ENCODE measurements at regions not wholly inside any gene's neighbourhood (a gene's known extent, or its start where the extent isn't known, plus 50 kb on each side); places are given as distances from the start of the nearest gene placed in this dataset.
"Not testable (repeated sequence)": the region's sequence is repeated elsewhere in the genome, so short reads cannot be mapped to it uniquely, and the experiment has no call there.

- DNase-seq = no peak
Observed at GRCh38 chr5:57002959-57003485, 51.1 kb upstream of the MIER3 start.

GRCh38 chr5:57003566-57003965 is 51.6 kb upstream of the MIER3 start:
- not testable (repeated sequence) for DNase-seq

GRCh38 chr5:57004800-57005199 is 52.9 kb upstream of the MIER3 start:
- no peak for DNase-seq

GRCh38 chr5:57007344-57007743 is 55.4 kb upstream of the MIER3 start:
- DNase-seq = no peak

GRCh38 chr5:57009811-57010210 is 57.9 kb upstream of the MIER3 start:
- no peak for DNase-seq

GRCh38 chr5:57010786-57011185 is 58.9 kb upstream of the MIER3 start:
- no peak for DNase-seq

- DNase-seq = no peak
Observed at GRCh38 chr5:57012511-57012910, 60.6 kb upstream of the MIER3 start.

- DNase-seq = no peak
Observed at GRCh38 chr5:57025961-57026360, 74.0 kb upstream of the MIER3 start.

- DNase-seq = no peak
Observed at GRCh38 chr5:57028161-57028560, 76.2 kb upstream of the MIER3 start.

GRCh38 chr5:57032151-57032551 is 80.2 kb upstream of the MIER3 start:
- no peak for DNase-seq

- no peak for DNase-seq
Observed at GRCh38 chr5:57033103-57033502, 81.2 kb upstream of the MIER3 start.

GRCh38 chr5:57033503-57033902 is 81.6 kb upstream of the MIER3 start:
- no peak for DNase-seq

GRCh38 chr5:57034201-57034916 is 82.4 kb upstream of the MIER3 start:
- DNase-seq = no peak

- DNase-seq = no peak
Observed at GRCh38 chr5:57035955-57036354, 84.0 kb upstream of the MIER3 start.

GRCh38 chr5:57036761-57037160 is 84.8 kb upstream of the MIER3 start:
- DNase-seq = no peak

- no peak for DNase-seq
Observed at GRCh38 chr5:57037355-57037754, 85.4 kb upstream of the MIER3 start.

- no peak for DNase-seq
Observed at GRCh38 chr5:57041570-57041969, 89.6 kb upstream of the MIER3 start.

- DNase-seq = no peak
Observed at GRCh38 chr5:57042524-57042931, 90.6 kb upstream of the MIER3 start.

GRCh38 chr5:57054135-57054534 is 102.2 kb upstream of the MIER3 start:
- no peak for DNase-seq

- no peak for DNase-seq
Observed at GRCh38 chr5:57054671-57055070, 102.7 kb upstream of the MIER3 start.

- DNase-seq = no peak
Observed at GRCh38 chr5:57055731-57056130, 103.8 kb upstream of the MIER3 start.

- no peak for DNase-seq
Observed at GRCh38 chr5:57063773-57064172, 110.1 kb upstream of the GPBP1 start.

- DNase-seq = no peak
Observed at GRCh38 chr5:57066924-57067596, 106.8 kb upstream of the GPBP1 start.

GRCh38 chr5:57067597-57067924 is 106.3 kb upstream of the GPBP1 start:
- no peak for DNase-seq

Data from activated CD4-positive, alpha-beta T cell treated with anti-CD3 and anti-CD28 coated beads, Interleukin-2, amount 50 U/mL, for 1 hour (primary cell).